ENCODE measurements at regions not wholly inside any gene's neighbourhood (a gene's known extent, or its start where the extent isn't known, plus 50 kb on each side); places are given as distances from the start of the nearest gene placed in this dataset.
"Not testable (repeated sequence)": the region's sequence is repeated elsewhere in the genome, so short reads cannot be mapped to it uniquely, and the experiment has no call there.

DNA sequence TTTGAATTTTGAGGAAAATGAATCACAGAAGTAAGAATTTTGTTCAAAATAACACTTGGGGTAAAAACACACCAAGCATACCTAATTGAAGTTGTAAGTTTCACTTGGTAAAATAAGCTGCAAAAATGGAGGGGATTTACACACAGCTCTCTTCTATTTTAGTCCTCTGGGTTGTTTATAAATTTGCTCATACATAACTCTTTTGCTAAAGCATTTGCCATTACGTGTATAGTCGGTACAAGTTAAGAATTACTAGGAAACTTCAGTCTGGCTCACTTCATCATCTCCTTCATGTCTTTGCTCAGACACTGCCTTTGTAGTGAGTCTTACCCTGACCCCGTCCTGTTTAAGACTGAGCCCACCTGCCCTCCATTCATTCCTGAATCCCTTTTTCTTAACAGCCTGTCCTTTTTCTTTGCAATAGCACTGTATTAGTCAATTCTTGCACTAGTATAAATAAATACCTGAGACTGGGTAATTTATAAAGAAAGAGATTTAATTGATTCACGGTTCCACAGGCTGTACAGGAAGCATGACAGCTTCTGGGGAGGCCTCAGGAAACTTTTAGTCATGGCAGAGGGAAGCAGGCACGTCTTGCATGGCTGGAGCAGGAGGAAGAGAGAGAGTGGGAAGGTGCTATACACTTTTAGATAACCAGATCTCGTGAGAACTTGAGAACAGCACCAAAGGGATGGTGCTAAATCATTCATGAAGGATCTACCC, 451.1 kb downstream of the PCNX1 start:
- Histone ChIP-seq H3K9me2 (ENCODE audit: insufficient read depth) (no peaks in the 10 kb centered on the region), H3K79me2 (ENCODE audit: low read depth) (peaks cover 98% of the 10 kb centered on the region), H3K4me2 (no peak overlapping the region), H3K27me3 (ENCODE audit: insufficient read depth, low read depth) (no peaks in the 10 kb centered on the region), H3K36me3 (ENCODE audit: low read depth) (peaks cover 8% of the 10 kb centered on the region), H2AFZ (no peak overlapping the region), H3K27ac (no peak overlapping the region), H3F3A (ENCODE audit: insufficient read depth, low read depth) (peaks cover 34% of the 10 kb centered on the region), H4K20me1 (ENCODE audit: insufficient read depth) (peaks cover 28% of the 10 kb centered on the region), H3K9me3 (ENCODE audit: insufficient read depth, low read depth) (no peaks in the 10 kb centered on the region), H3K4me1 (replicated peaks; ENCODE audit: insufficient read depth) (peaks cover 14% of the 10 kb centered on the region; the same call in 1 of the 2 replicates), H3K4me3 (no peak overlapping the region)
- no TSS peak for BruUV-seq (replicated peaks)
- intact Hi-C loops (cut with micrococcal nuclease; ENCODE audit: unreplicated experiment) = no loop called here
- TF ChIP-seq EZH2 (IDR thresholded peaks at IDR 0.05; ENCODE audit: low read depth) = no peak
- TF ChIP-seq, protein P1, sequence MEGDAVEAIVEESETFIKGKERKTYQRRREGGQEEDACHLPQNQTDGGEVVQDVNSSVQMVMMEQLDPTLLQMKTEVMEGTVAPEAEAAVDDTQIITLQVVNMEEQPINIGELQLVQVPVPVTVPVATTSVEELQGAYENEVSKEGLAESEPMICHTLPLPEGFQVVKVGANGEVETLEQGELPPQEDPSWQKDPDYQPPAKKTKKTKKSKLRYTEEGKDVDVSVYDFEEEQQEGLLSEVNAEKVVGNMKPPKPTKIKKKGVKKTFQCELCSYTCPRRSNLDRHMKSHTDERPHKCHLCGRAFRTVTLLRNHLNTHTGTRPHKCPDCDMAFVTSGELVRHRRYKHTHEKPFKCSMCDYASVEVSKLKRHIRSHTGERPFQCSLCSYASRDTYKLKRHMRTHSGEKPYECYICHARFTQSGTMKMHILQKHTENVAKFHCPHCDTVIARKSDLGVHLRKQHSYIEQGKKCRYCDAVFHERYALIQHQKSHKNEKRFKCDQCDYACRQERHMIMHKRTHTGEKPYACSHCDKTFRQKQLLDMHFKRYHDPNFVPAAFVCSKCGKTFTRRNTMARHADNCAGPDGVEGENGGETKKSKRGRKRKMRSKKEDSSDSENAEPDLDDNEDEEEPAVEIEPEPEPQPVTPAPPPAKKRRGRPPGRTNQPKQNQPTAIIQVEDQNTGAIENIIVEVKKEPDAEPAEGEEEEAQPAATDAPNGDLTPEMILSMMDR (conservative IDR thresholded peaks at IDR 0.05) = no peak
- CTCF ChIA-PET = no interaction called here
- DNase-seq = no peak
- POLR2A ChIA-PET (ENCODE audit: unreplicated experiment) = no interaction called here

DNA sequence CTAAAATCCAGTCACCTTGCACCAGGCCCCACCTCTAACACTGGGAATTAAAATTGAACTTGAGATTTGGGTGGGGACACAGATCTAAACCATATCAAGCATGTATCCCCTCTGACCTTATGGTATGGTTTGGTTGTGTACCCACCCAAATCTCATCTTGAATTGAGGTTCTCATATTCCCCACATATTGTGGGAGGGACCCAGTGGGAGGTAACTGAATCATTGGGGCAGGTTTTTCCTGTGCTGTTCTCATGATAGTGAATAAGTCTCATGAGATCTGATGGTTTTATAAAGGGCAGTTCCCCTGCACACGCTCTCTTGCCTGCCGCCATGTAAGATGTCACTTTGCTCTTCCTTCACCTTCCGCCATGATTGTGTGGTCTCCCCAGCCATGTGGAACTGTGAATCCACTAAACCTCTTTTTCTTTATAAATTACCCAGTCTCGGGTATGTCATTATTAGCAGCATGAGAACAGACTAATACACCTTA, 451.7 kb downstream of the PCNX1 start:
- CTCF ChIA-PET; DNase-seq; H3K4me3 ChIP-seq; BruUV-seq (replicated peaks); H3K4me2 ChIP-seq; H3K27me3 ChIP-seq (ENCODE audit: insufficient read depth, low read depth); H3K27ac ChIP-seq; intact Hi-C loops (cut with micrococcal nuclease; ENCODE audit: unreplicated experiment); H2AFZ ChIP-seq; POLR2A ChIA-PET (ENCODE audit: unreplicated experiment); H3K9me3 ChIP-seq (ENCODE audit: insufficient read depth, low read depth); H3K36me3 ChIP-seq (ENCODE audit: low read depth); H3K9me2 ChIP-seq (ENCODE audit: insufficient read depth): not testable (repeated sequence)
- Histone ChIP-seq H3K4me1 (replicated peaks; ENCODE audit: insufficient read depth) (peaks cover 14% of the 10 kb centered on the region; the same call in 1 of the 2 replicates), H3K79me2 (ENCODE audit: low read depth) (peaks cover 98% of the 10 kb centered on the region), H4K20me1 (ENCODE audit: insufficient read depth) (peaks cover 28% of the 10 kb centered on the region), H3F3A (ENCODE audit: insufficient read depth, low read depth) (peaks cover 34% of the 10 kb centered on the region; the same call in 1 of the 2 replicates)

DNA sequence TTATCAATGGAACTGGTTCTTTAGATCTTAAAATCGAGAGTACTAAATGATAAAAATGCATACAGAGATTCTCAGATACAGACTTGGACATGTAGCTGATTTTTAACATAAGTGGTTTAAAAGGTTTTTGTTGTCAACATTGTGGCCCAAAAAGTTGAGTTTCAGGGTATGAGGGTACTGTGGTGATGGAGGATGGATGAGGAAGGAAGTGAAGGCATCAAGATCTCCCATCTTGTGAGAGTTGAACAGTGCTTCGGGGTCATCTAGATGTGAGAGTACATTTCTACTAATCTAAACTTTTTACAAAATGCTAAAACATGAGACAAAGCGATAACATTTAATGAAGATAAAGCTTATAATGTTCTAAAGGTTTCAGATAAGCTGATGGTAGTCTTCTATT, 452.6 kb downstream of the PCNX1 start:
- peaks cover 35% of the 10 kb centered on the region for H4K20me1 ChIP-seq (ENCODE audit: insufficient read depth)
- no peaks in the 10 kb centered on the region for H3K9me3 ChIP-seq (ENCODE audit: insufficient read depth, low read depth)
- no peak overlapping the region for H3K4me3 ChIP-seq
- H3K27ac ChIP-seq = no peak overlapping the region
- peaks cover 5% of the 10 kb centered on the region for H3K36me3 ChIP-seq (ENCODE audit: low read depth)
- TF ChIP-seq EZH2 (IDR thresholded peaks at IDR 0.05; ENCODE audit: low read depth) = no peak
- TF ChIP-seq, protein P1 (conservative IDR thresholded peaks at IDR 0.05) = no peak
- peaks cover 14% of the 10 kb centered on the region; the same call in 1 of the 2 replicates for H3K4me1 ChIP-seq (replicated peaks; ENCODE audit: insufficient read depth)
- no peaks in the 10 kb centered on the region for H3K9me2 ChIP-seq (ENCODE audit: insufficient read depth)
- ChIA-PET POLR2A (ENCODE audit: unreplicated experiment) (no interaction called here), CTCF (no interaction called here)
- H3K27me3 ChIP-seq (ENCODE audit: insufficient read depth, low read depth) = no peaks in the 10 kb centered on the region
- no peak overlapping the region for H2AFZ ChIP-seq
- intact Hi-C loops (cut with micrococcal nuclease; ENCODE audit: unreplicated experiment) = no loop called here
- no peak overlapping the region for H3K4me2 ChIP-seq
- H3F3A ChIP-seq (ENCODE audit: insufficient read depth, low read depth) = peaks cover 29% of the 10 kb centered on the region; the same call in 1 of the 2 replicates
- no TSS peak for BruUV-seq (replicated peaks)
- H3K79me2 ChIP-seq (ENCODE audit: low read depth) = peaks cover 98% of the 10 kb centered on the region
- no peak for DNase-seq

All from PC-9 (cell line).